ENCODE measurements at regions not wholly inside any gene's neighbourhood (a gene's known extent, or its start where the extent isn't known, plus 50 kb on each side); places are given as distances from the start of the nearest gene placed in this dataset.

DNA sequence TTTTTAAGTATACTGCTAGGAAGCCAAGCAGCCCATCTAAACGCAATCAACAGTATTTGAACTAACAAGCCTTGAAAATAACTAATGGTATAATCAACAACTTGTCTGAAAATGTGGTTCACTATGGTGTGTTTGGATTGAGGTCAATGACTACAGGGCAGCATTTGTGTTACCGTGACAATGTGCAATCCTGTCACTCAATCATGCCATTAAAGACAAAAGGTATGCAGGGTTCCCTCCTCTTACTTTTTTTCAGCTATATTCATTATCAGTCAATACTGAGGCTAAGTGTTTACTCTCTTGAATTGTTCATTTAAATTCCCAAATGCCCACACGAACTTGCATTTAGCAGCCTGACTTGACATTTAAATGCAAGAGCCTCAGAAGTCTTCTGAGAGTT, 1099.3 kb upstream of the EPHA6 start:
- Histone ChIP-seq H3K79me2 (ENCODE audit: insufficient read depth, low read length) (no peaks in the 10 kb centered on the region), H3K4me3 (replicated peaks in 1 of 3; ENCODE audit: low read depth in 2 of 3, low read length in 3 of 3) (no peak overlapping the region), H3K36me3 (replicated peaks in 1 of 2; ENCODE audit: control insufficient read depth in 1 of 2, insufficient read depth in 2 of 2, low read length in 2 of 2) (no peaks in the 10 kb centered on the region), H3K27ac (ENCODE audit: low read depth in 1 of 2, low read length in 2 of 2) (no peak overlapping the region), H3K9ac (ENCODE audit: insufficient read depth, low read length, poor library complexity, severe bottlenecking) (no peak overlapping the region), H3K4me1 (ENCODE audit: control insufficient read depth in 1 of 2, insufficient read depth in 2 of 2, low read length in 2 of 2) (no peaks in the 10 kb centered on the region), H3K9me3 (replicated peaks in 1 of 2; ENCODE audit: control insufficient read depth in 1 of 2, insufficient read depth in 1 of 2, low read length in 2 of 2) (no peaks in the 10 kb centered on the region), H3K4me2 (replicated peaks; ENCODE audit: extremely low read depth, low read length, poor library complexity, severe bottlenecking) (no peak overlapping the region), H2AFZ (ENCODE audit: insufficient read depth, low read depth, low read length, poor library complexity, severe bottlenecking) (no peak overlapping the region), H4K20me1 (ENCODE audit: insufficient read depth, low read length) (no peaks in the 10 kb centered on the region), H3K27me3 (ENCODE audit: control insufficient read depth in 2 of 2, insufficient read depth in 2 of 2, low read length in 2 of 2) (no peaks in the 10 kb centered on the region)
- H3K4me3 Mint-ChIP-seq = no peak overlapping the region
- intact Hi-C loops (cut with micrococcal nuclease) = no loop called here
- no peak overlapping the region for H3K27ac Mint-ChIP-seq
- H3K9me3 Mint-ChIP-seq = peaks cover 0 to 2% (median 0%) of the 10 kb centered on the region in 7 donors
- no peaks in the 10 kb centered on the region for H3K4me1 Mint-ChIP-seq
- WGBS (ENCODE audit: insufficient coverage) = no CpG with 5 or more reads among the region's 3 CpGs
- H3K36me3 Mint-ChIP-seq = no peaks in the 10 kb centered on the region
- DNase-seq = no peak
- no peaks in the 10 kb centered on the region for H3K27me3 Mint-ChIP-seq (ENCODE audit: low read depth in 3 of 3)
- TF ChIP-seq CTCF (IDR thresholded peaks at IDR 0.05) = no peak

GRCh38 chr3:95717048-95717447, 1097.3 kb upstream of the EPHA6 start:
- Histone ChIP-seq H4K20me1 (ENCODE audit: insufficient read depth, low read length) (no peaks in the 10 kb centered on the region), H3K9ac (ENCODE audit: insufficient read depth, low read length, poor library complexity, severe bottlenecking) (no peak overlapping the region), H3K27ac (ENCODE audit: low read depth in 1 of 2, low read length in 2 of 2) (no peak overlapping the region), H3K4me2 (replicated peaks; ENCODE audit: extremely low read depth, low read length, poor library complexity, severe bottlenecking) (no peak overlapping the region), H3K27me3 (ENCODE audit: control insufficient read depth in 2 of 2, insufficient read depth in 2 of 2, low read length in 2 of 2) (no peaks in the 10 kb centered on the region), H3K9me3 (replicated peaks in 1 of 2; ENCODE audit: control insufficient read depth in 1 of 2, insufficient read depth in 1 of 2, low read length in 2 of 2) (no peaks in the 10 kb centered on the region), H3K36me3 (replicated peaks in 1 of 2; ENCODE audit: control insufficient read depth in 1 of 2, insufficient read depth in 2 of 2, low read length in 2 of 2) (no peaks in the 10 kb centered on the region), H2AFZ (ENCODE audit: insufficient read depth, low read depth, low read length, poor library complexity, severe bottlenecking) (no peak overlapping the region), H3K79me2 (ENCODE audit: insufficient read depth, low read length) (no peaks in the 10 kb centered on the region), H3K4me1 (ENCODE audit: control insufficient read depth in 1 of 2, insufficient read depth in 2 of 2, low read length in 2 of 2) (no peaks in the 10 kb centered on the region), H3K4me3 (replicated peaks in 1 of 3; ENCODE audit: low read depth in 2 of 3, low read length in 3 of 3) (no peak overlapping the region)
- Mint-ChIP-seq H3K4me3 (no peak overlapping the region), H3K27ac (no peak overlapping the region), H3K36me3 (no peaks in the 10 kb centered on the region), H3K27me3 (ENCODE audit: low read depth in 3 of 3) (no peaks in the 10 kb centered on the region), H3K4me1 (no peaks in the 10 kb centered on the region), H3K9me3 (peaks cover 0 to 4% (median 2%) of the 10 kb centered on the region in 7 donors)
- intact Hi-C loops (cut with micrococcal nuclease) = no loop called here
- TF ChIP-seq CTCF (IDR thresholded peaks at IDR 0.05) = no peak
- no peak for DNase-seq

All from CD14-positive monocyte (primary cell).